ENCODE measurements at regions not wholly inside any gene's neighbourhood (a gene's known extent, or its start where the extent isn't known, plus 50 kb on each side); places are given as distances from the start of the nearest gene placed in this dataset.

GRCh38 chr2:175730050-175730449 is 272.0 kb downstream of the LNPK start:
- no peak for TF ChIP-seq CTCF (IDR thresholded peaks at IDR 0.05)
- no peak for TF ChIP-seq POLR2AphosphoS5 (IDR thresholded peaks at IDR 0.05)
